Cardiac fibroblast (primary cell): ENCODE measurements at regions not wholly inside any gene's neighbourhood (a gene's known extent, or its start where the extent isn't known, plus 50 kb on each side); places are given as distances from the start of the nearest gene placed in this dataset.
A peak's percentile ranks its signal among the peaks of the same experiment; 100 is the strongest.

Experiments
- DNase-seq, 2 donors: peaks; one replicate each; pipeline versions ENCODE4 v3.0.0 to v3.0.0-alpha.2; 2010; ENCODE audit warnings: low read depth in 2 of 2
- H3K4me3 ChIP-seq, 2 donors: replicated peaks in 1 of 2; 1 replicate in 1 of 2; 2 replicates in 1 of 2; pipeline ENCODE4 v1.5.1; 2011; ENCODE audit warnings: low read depth in 2 of 2, low read length in 2 of 2, mild to moderate bottlenecking in 2 of 2, moderate library complexity in 1 of 2
- TF ChIP-seq, protein P1 (sequence below): IDR thresholded peaks from one replicate; pipeline ENCODE4 v1.5.1; 2011; ENCODE audit warnings: low read depth, mild to moderate bottlenecking, low read length, inconsistent platforms

DNA sequence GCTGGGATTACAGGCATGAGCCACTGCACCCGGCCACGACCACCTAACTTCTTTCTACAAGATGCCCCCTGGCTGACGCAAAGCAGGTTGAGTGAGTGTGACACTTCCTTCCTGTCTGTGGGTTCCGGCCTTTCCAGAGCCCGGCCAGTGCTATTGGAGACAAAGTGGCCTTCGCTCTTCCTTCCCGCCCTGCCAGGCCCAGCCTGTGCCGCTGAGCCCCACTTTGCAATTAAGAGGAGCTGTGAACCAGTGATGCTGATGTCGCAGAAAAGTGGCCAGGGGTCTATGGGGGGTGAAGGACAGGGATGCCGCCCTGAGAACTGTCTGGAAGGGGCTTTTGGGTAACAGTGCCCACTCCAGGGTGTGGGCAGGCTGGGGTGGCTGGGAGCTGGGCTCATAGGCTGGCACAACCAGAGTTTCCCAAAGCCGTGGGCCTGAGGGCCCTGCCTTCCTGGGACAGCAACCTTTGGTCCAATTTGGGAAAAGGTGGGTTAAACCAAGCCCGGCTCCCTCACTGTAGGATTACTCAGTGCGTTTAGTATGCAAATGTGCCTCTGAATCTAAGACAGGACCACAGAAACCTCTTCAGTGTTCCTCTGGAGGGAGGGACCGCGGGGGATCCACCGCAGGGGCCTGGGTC lies 174.9 kb downstream of the SEC14L1 start:
- TF ChIP-seq, protein P1, sequence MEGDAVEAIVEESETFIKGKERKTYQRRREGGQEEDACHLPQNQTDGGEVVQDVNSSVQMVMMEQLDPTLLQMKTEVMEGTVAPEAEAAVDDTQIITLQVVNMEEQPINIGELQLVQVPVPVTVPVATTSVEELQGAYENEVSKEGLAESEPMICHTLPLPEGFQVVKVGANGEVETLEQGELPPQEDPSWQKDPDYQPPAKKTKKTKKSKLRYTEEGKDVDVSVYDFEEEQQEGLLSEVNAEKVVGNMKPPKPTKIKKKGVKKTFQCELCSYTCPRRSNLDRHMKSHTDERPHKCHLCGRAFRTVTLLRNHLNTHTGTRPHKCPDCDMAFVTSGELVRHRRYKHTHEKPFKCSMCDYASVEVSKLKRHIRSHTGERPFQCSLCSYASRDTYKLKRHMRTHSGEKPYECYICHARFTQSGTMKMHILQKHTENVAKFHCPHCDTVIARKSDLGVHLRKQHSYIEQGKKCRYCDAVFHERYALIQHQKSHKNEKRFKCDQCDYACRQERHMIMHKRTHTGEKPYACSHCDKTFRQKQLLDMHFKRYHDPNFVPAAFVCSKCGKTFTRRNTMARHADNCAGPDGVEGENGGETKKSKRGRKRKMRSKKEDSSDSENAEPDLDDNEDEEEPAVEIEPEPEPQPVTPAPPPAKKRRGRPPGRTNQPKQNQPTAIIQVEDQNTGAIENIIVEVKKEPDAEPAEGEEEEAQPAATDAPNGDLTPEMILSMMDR, result no peak
- no peak for DNase-seq
- no peak overlapping the region for H3K4me3 ChIP-seq

DNA sequence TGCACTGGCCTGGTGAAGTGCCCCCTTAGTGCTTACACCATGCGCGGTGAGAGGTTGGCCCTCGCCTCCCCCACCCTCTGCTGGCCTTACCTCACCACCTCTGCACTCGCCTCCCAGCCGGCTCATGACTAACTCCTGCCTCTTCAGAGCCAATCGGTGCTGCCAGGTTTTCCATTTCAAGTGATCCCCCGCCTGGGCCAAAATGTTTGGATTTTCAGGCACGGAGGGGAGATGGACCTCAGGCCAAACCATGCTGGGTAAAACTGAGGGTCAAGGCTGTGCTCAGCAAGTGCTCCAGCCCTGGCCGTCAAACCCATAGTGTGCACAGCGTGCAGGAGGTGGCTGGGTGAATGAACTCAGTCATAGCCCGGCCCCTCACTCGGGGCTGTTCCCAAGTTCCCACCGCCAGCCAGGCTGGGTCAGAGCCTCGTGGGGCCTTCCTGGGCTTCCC lies 175.4 kb downstream of the SEC14L1 start:
- DNase-seq, result peak; percentile 66 to 76
- H3K4me3 ChIP-seq, result no peak overlapping the region
- TF ChIP-seq, protein P1, result no peak

DNA sequence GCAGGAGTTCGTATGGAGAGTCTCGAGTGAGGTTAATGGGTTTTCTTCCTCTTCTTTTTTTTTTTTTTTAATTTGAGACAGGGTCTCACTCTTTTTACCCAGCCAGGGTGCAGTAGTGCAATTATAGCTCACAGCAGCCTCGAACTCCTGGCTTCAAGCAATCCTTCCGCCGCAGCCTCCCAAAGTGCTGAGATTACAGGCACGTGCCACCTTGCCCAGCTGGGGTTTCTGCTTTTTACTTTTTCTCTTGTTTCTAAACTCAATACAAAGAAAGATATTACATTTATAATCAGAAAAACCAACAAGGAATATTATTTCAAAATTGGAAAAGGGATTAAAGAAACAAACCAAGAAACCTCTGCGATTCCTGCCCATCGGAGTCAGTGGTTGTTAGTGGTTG lies 175.9 kb downstream of the SEC14L1 start:
- no peak for DNase-seq
- H3K4me3 ChIP-seq, result no peak overlapping the region
- TF ChIP-seq, protein P1, result no peak

DNA sequence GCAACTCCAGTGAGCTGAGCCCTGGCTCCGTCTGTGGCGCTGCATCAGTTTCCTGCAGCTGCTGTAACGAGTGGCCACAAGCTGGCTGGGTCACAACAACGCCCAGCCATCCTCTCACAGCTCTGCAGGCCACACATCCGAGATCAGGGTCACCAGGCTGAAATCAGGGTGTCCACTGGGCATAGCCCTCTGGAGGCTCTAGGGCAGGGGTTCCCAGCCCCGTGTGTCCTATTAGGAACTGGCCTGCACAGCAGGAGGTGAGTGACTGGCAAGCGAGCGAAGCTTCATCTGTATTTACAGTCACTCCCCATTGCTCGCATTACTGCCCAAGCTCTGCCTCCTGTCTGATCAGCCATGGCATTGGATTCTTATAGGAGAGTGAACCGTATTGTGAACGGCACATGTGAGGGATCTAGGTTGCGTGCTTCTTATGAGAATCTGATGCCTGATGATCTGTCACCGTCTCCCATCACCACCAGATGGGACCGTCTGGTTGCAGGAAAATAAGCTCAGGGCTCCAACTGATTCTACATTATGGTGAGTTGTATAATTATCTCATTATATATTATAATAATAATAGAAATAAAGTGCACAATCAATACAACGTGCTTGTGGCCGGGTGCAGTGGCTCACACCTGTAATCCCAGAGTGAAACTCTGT lies 176.5 kb downstream of the SEC14L1 start:
- no peak overlapping the region for H3K4me3 ChIP-seq
- TF ChIP-seq, protein P1, result no peak
- DNase-seq, result no peak

DNA sequence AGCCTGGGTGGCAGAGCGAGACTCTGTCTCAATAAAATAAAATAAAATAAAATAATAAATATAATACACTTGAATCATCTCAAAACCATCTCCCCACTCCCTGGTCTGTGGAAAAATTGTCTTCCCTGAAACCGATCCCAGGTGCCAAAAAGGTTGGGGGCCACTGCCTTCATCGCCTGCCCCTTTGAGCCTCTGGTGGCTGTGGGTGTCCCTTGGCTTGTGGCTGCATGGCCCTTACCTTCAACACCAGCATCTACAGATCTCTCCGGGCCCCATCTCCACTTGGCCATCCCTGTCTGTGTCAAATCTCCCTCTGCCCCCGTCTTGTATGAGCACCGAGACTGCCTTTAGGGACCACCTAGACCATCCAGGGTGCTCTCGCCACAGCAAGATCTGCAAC lies 177.3 kb downstream of the SEC14L1 start:
- H3K4me3 ChIP-seq, result no peak overlapping the region
- DNase-seq, result no peak
- TF ChIP-seq, protein P1, result no peak

DNA sequence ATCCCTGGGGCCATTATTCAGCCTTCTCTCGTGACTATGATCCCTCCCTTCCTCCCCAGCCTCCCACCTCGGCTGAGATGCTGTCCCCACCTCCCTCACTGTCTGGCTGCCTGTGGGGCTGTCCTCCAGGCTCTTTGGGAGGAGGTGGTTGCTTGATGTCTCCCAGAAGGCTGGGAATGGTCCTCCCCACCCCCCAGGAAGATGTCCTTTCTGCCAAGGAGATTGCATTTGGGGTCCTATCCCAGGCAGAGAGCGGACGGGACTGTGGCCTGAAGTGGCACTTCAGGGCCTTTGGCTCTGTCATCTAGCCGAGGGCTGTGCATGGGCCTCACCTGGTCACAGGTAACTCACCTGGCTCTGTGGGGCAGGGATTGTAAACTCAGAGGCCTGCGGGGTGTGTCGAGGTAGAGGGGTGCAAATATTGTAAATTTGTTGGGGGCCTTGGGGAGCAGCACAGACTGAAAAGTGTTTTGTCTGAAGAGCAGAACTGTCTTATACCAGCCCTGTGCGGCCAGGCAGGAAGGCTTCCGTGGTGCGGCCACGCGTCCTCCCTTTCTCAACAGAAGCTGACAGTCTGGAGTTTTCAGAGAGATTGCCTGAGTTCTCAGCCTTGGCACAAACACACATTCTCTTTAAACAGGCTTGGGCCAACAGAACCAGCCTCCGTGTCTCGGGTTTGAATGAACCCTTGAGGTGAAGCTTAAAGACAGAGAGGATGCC lies 177.9 kb downstream of the SEC14L1 start:
- TF ChIP-seq, protein P1, result no peak
- H3K4me3 ChIP-seq, result peak overlapping the region in 1 of 2 donors; percentile 84

More for the DNA sequence above, 177.9 kb downstream of the SEC14L1 start:
- DNase-seq, result peak; percentile 62 to 69
